ENCODE measurements at regions not wholly inside any gene's neighbourhood (a gene's known extent, or its start where the extent isn't known, plus 50 kb on each side); places are given as distances from the start of the nearest gene placed in this dataset.

GRCh38 chr3:82977871-82978270 lies 1216.4 kb upstream of the GBE1 start:
- no peak for DNase-seq (ENCODE audit: low read depth)
- in situ Hi-C loops (cut with HindIII; ENCODE audit: low pct_unique_long_range_greater_than_20kb, low sequenced_read_pairs), result no loop called here

DNA sequence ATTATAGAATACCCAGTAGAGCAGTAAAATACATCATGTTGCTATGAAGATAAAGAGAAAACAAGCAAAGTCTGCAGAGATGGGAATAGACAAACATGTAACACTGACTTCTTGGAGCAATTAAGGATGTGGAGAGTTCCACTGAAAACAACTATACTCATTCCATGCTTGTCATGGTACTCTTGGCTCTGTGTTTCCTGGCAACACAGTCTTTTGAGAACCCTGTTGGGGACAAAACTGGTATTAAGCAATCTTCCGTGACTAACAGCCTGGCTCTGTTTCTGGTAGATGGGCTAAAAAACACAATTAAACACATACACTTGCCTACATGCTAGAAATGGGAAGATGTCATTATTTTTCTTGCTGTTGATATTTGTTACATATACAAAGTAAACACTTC lies 1212.3 kb upstream of the GBE1 start:
- DNase-seq (ENCODE audit: low read depth), result no peak
- in situ Hi-C loops (cut with HindIII; ENCODE audit: low pct_unique_long_range_greater_than_20kb, low sequenced_read_pairs), result no loop called here

- in situ Hi-C loops (cut with HindIII; ENCODE audit: low pct_unique_long_range_greater_than_20kb, low sequenced_read_pairs), result no loop called here
- DNase-seq (ENCODE audit: low read depth), result no peak
Measured at GRCh38 chr3:82960379-82960778, 1198.9 kb upstream of the GBE1 start.

DNA sequence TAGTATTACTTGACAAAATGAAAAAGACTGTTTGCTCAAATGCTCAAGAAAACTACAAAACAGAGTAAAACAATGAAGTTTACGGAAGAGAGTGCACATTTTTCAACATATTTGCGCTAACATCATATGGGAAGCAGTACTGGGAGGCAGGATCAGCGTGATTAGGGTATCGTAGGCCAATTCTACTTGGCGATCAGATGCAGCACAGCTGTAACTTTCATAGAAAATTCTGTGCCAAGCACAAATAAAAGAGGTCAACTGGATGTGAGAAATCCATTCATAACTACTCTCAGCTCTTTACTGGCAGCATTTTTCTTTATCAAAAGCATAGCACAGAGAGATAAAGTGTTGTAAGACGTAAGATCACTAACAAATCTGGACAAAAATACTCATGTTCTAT lies 1196.3 kb upstream of the GBE1 start:
- DNase-seq (ENCODE audit: low read depth), result no peak
- in situ Hi-C loops (cut with HindIII; ENCODE audit: low pct_unique_long_range_greater_than_20kb, low sequenced_read_pairs), result no loop called here

DNA sequence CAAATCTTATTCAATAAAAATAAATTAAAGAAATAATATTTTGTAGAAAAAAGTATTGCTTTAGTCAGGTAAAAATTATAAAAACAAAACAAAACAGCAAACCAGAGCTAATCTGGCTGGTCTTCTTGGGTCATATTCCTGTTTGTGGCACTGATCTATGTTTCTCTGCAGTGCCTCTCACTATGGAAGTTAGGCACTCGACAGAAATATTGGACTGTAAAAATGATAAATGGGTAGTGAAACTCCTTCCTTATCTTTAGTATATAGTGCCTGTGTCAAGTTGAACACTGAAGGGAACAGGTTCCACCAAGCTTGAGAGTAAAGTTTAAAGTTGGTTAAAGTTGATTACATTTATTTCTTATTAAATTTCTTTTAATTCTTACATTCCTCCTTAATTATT lies 1195.6 kb upstream of the GBE1 start:
- DNase-seq (ENCODE audit: low read depth), result no peak
- in situ Hi-C loops (cut with HindIII; ENCODE audit: low pct_unique_long_range_greater_than_20kb, low sequenced_read_pairs), result no loop called here

- in situ Hi-C loops (cut with HindIII; ENCODE audit: low pct_unique_long_range_greater_than_20kb, low sequenced_read_pairs), result no loop called here
- no peak for DNase-seq (ENCODE audit: low read depth)
Measured at GRCh38 chr3:82954486-82954885, 1193.0 kb upstream of the GBE1 start.

DNA sequence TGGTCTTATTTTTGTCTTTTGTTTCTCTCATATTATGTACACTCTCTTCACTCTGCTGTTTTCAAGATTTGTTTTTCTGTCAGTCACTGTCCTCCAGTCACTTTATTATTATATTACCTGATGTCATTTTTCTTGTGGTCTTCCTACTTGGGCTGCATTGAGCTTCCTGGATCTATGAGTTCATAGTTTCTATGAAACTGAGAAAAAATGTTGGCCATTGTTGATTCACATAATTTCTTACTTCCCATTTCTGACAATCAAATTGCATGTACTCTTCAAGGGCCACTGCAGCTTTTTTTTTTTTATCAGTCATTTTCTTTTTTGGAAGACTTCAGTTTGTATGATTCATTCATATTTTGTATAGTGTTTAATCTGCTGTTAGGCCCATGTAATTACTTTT lies 1180.6 kb upstream of the GBE1 start:
- DNase-seq (ENCODE audit: low read depth), result no peak
- in situ Hi-C loops (cut with HindIII; ENCODE audit: low pct_unique_long_range_greater_than_20kb, low sequenced_read_pairs), result no loop called here

- DNase-seq (ENCODE audit: low read depth), result no peak
- in situ Hi-C loops (cut with HindIII; ENCODE audit: low pct_unique_long_range_greater_than_20kb, low sequenced_read_pairs), result no loop called here
Measured at GRCh38 chr3:82940124-82940523, 1178.7 kb upstream of the GBE1 start.

- in situ Hi-C loops (cut with HindIII; ENCODE audit: low pct_unique_long_range_greater_than_20kb, low sequenced_read_pairs), result no loop called here
- no peak for DNase-seq (ENCODE audit: low read depth)
Measured at GRCh38 chr3:82939491-82940097, 1178.1 kb upstream of the GBE1 start.

GRCh38 chr3:82938821-82939328 lies 1177.4 kb upstream of the GBE1 start:
- in situ Hi-C loops (cut with HindIII; ENCODE audit: low pct_unique_long_range_greater_than_20kb, low sequenced_read_pairs), result no loop called here
- no peak for DNase-seq (ENCODE audit: low read depth)

DNA sequence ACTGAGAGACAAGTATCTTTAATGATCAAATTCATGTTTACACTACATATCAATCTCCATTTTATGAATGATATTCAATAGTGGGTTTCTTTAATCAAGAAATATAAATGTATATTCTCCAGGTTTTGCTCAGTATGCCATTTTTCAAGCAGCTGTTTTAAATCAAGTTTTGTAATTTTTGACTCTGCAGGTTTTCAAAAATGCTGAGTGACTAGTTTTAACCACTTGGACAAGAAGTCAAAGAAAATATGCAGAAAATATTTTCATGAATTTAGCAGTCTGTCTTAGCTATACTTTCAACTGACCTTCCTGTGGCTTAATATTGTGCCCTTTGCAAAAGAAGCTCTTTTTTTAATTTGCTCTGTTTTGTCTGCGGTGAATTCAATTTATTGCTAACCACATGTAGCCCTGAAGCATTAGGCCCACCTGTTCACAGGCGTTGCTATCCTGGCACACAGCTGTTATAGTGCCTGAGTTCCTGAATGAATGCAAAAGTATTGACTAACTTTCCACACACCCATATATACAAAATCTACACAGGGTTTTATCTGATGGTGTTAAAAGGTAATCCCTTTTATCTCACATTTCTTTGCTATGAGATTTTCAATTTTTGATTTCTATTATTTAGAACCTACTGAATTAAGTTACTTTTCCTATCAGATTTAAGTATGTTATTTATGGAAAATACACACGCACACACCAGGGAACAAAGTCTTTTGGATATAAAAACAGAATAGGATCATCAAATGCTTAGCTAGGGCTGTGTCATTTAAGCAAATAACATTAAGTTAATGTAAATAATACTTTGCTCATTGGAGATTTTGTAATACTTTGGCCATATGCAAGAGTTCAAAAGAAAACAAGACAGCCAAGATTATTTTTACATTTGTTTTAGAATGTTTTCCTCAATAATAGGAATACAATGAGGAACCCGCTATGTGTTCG lies 1166.1 kb upstream of the GBE1 start:
- no peak for DNase-seq (ENCODE audit: low read depth)
- in situ Hi-C loops (cut with HindIII; ENCODE audit: low pct_unique_long_range_greater_than_20kb, low sequenced_read_pairs), result no loop called here

DNA sequence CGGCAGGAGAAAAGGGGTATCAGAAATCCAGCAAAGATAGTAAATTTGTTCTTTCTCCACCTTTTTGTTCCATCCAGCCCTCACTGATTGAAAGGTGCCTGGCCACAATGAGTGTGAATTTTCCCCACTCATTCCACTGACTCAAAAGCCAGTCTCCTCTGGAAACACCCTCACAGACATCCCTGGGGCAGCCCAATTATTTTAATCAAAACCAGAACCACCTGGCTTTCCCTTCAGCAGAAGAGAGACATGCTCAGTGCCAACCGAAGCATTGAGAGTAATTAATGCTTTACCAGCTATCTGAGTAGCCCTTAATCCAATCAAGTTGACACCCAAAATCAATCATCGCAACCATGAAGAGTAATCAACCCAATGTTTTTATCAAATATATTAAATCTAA lies 1129.6 kb upstream of the GBE1 start:
- in situ Hi-C loops (cut with HindIII; ENCODE audit: low pct_unique_long_range_greater_than_20kb, low sequenced_read_pairs), result no loop called here
- DNase-seq (ENCODE audit: low read depth), result no peak

GRCh38 chr3:82883072-82883471 lies 1121.6 kb upstream of the GBE1 start:
- no peak for DNase-seq (ENCODE audit: low read depth)
- in situ Hi-C loops (cut with HindIII; ENCODE audit: low pct_unique_long_range_greater_than_20kb, low sequenced_read_pairs), result no loop called here

DNA sequence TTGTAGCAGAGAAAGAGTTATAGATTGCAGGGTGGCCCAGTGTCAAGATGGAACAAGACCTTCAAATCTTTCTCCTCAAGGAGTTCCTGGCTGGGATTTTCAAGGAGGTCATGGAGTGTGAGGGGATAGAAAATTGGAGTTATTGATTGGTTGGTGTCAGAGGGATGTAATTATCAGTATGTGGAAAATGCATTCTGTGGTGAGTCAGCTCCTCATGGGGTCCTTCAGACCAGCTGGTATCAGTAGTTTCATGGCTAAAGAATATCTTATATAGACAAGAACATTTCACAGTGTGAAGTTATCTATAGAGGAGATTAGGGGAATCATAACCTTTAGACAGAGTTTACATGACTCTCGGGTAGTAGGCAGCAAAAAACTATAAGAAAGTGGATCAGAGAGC lies 1114.0 kb upstream of the GBE1 start:
- in situ Hi-C loops (cut with HindIII; ENCODE audit: low pct_unique_long_range_greater_than_20kb, low sequenced_read_pairs), result no loop called here

DNA sequence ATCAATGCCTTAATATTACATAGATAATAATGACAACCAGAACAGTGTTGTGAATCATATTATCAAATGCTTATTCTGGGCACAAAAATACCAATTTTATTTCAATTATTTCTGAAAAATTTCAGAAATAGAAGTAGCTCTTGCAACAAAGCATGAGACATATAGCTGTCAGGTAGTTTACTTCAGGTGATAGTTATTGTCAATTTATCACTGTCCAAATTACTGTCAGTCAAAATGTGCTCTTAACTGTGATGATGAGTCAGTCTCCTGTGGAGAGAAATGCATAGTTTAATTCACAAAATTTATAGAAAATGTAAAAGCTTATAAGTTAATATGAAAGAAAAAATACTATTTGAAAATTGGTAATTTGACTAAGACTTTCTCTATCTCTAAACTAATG lies 1078.4 kb upstream of the GBE1 start:
- in situ Hi-C loops (cut with HindIII; ENCODE audit: low pct_unique_long_range_greater_than_20kb, low sequenced_read_pairs), result no loop called here
- no peak for DNase-seq (ENCODE audit: low read depth)

More for the DNA sequence above, 1114.0 kb upstream of the GBE1 start:
- DNase-seq (ENCODE audit: low read depth), result no peak

DNA sequence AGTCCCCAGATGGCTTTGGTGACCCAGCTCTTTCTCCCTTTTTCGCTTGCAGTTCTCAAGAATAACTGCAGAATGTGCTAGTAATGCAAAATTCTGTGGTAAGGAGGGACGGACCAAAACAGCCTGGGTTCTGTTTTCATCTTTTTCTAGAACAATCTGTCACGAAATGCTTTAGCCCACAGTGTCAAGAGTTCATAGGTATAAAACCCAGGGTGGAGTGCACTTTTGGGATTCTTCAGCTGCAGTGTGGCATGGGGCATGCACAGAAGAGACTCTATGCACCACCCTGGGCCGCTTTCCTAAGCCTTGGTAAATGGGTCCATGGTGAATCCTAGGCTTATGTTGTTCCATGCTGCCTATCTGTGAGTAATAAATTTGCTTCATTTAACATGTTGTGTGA lies 1072.7 kb upstream of the GBE1 start:
- in situ Hi-C loops (cut with HindIII; ENCODE audit: low pct_unique_long_range_greater_than_20kb, low sequenced_read_pairs), result no loop called here
- DNase-seq (ENCODE audit: low read depth), result no peak

GRCh38 chr3:82824491-82824890 lies 1063.0 kb upstream of the GBE1 start:
- no peak for DNase-seq (ENCODE audit: low read depth)
- in situ Hi-C loops (cut with HindIII; ENCODE audit: low pct_unique_long_range_greater_than_20kb, low sequenced_read_pairs), result no loop called here

GRCh38 chr3:82816086-82816485 lies 1054.6 kb upstream of the GBE1 start:
- DNase-seq (ENCODE audit: low read depth), result no peak
- in situ Hi-C loops (cut with HindIII; ENCODE audit: low pct_unique_long_range_greater_than_20kb, low sequenced_read_pairs), result no loop called here

- in situ Hi-C loops (cut with HindIII; ENCODE audit: low pct_unique_long_range_greater_than_20kb, low sequenced_read_pairs), result no loop called here
- no peak for DNase-seq (ENCODE audit: low read depth)
Measured at GRCh38 chr3:82815417-82816058, 1054.1 kb upstream of the GBE1 start.
